Gastrocnemius medialis (tissue), 4 donors: ENCODE measurements at regions not wholly inside any gene's neighbourhood (a gene's known extent, or its start where the extent isn't known, plus 50 kb on each side); places are given as distances from the start of the nearest gene placed in this dataset.

Source experiments
- POLR2A ChIP-seq, 2 donors: fragments of 450-650 bp; IDR thresholded peaks; one replicate each; pipeline ENCODE4 v1.6.1; 2017; ENCODE audit warnings: antibody characterized with exemption in 2 of 2, mild to moderate bottlenecking in 2 of 2, moderate library complexity in 2 of 2
- TF ChIP-seq, protein P1 (sequence below), 5 experiments: fragments of 450-650 bp in 3 of 5; fragments of 200-600 bp in 2 of 5; sonication (generic) in 2 of 5; IDR thresholded peaks in 4 of 5; conservative IDR thresholded peaks in 1 of 5; 1 replicate in 4 of 5; 2 replicates in 1 of 5; pipeline ENCODE4 v1.5.1; 2016 to 2019; ENCODE audit warnings: antibody characterized with exemption in 5 of 5, mild to moderate bottlenecking in 3 of 5, moderate library complexity in 3 of 5

GRCh38 chr5:159697530-159697929, 218.8 kb upstream of the ADRA1B start:
- TF ChIP-seq, protein P1, sequence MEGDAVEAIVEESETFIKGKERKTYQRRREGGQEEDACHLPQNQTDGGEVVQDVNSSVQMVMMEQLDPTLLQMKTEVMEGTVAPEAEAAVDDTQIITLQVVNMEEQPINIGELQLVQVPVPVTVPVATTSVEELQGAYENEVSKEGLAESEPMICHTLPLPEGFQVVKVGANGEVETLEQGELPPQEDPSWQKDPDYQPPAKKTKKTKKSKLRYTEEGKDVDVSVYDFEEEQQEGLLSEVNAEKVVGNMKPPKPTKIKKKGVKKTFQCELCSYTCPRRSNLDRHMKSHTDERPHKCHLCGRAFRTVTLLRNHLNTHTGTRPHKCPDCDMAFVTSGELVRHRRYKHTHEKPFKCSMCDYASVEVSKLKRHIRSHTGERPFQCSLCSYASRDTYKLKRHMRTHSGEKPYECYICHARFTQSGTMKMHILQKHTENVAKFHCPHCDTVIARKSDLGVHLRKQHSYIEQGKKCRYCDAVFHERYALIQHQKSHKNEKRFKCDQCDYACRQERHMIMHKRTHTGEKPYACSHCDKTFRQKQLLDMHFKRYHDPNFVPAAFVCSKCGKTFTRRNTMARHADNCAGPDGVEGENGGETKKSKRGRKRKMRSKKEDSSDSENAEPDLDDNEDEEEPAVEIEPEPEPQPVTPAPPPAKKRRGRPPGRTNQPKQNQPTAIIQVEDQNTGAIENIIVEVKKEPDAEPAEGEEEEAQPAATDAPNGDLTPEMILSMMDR (IDR thresholded peaks at IDR 0.05 in 4 of 5, conservative IDR thresholded peaks at IDR 0.05 in 1 of 5): no peak
- no peak for TF ChIP-seq POLR2A (IDR thresholded peaks at IDR 0.05)
